Activated CD8-positive, alpha-beta memory T cell treated with anti-CD3 and anti-CD28 coated beads, Interleukin-2, amount 50 U/mL, for 24 hours (primary cell): ENCODE measurements at regions not wholly inside any gene's neighbourhood (a gene's known extent, or its start where the extent isn't known, plus 50 kb on each side); places are given as distances from the start of the nearest gene placed in this dataset.
"Not testable (repeated sequence)": the region's sequence is repeated elsewhere in the genome, so short reads cannot be mapped to it uniquely, and the experiment has no call there.

Source experiments
- DNase-seq: peaks from one replicate; pipeline ENCODE4 v3.0.0-alpha.2; 2020; ENCODE audit errors: extremely low read depth

- DNase-seq: no peak
Observed at GRCh38 chr1:185681034-185681633, 53.1 kb upstream of the HMCN1 start.

GRCh38 chr1:185680453-185680852 is 53.7 kb upstream of the HMCN1 start:
- no peak for DNase-seq

GRCh38 chr1:185679220-185679619 is 55.0 kb upstream of the HMCN1 start:
- DNase-seq: no peak

- no peak for DNase-seq
Observed at GRCh38 chr1:185676969-185677368, 57.2 kb upstream of the HMCN1 start.

GRCh38 chr1:185674201-185674600 is 60.0 kb upstream of the HMCN1 start:
- no peak for DNase-seq

- no peak for DNase-seq
Observed at GRCh38 chr1:185672719-185673360, 61.4 kb upstream of the HMCN1 start.

GRCh38 chr1:185670187-185670627 is 64.0 kb upstream of the HMCN1 start:
- DNase-seq: no peak

GRCh38 chr1:185668013-185668412 is 66.2 kb upstream of the HMCN1 start:
- DNase-seq: no peak

GRCh38 chr1:185666582-185666981 is 67.6 kb upstream of the HMCN1 start:
- DNase-seq: no peak

- no peak for DNase-seq
Observed at GRCh38 chr1:185663771-185664296, 70.4 kb upstream of the HMCN1 start.

GRCh38 chr1:185663332-185663731 is 70.9 kb upstream of the HMCN1 start:
- DNase-seq: no peak

- no peak for DNase-seq
Observed at GRCh38 chr1:185661971-185662370, 72.2 kb upstream of the HMCN1 start.

- DNase-seq: no peak
Observed at GRCh38 chr1:185656663-185657062, 77.5 kb upstream of the HMCN1 start.

- no peak for DNase-seq
Observed at GRCh38 chr1:185654952-185655314, 79.3 kb upstream of the HMCN1 start.

GRCh38 chr1:185654199-185654951 is 79.8 kb upstream of the HMCN1 start:
- DNase-seq: no peak

- no peak for DNase-seq
Observed at GRCh38 chr1:185653615-185654014, 80.6 kb upstream of the HMCN1 start.

GRCh38 chr1:185652348-185652747 is 81.8 kb upstream of the HMCN1 start:
- no peak for DNase-seq

- DNase-seq: no peak
Observed at GRCh38 chr1:185650602-185651230, 83.5 kb upstream of the HMCN1 start.

GRCh38 chr1:185648858-185649589 is 85.2 kb upstream of the HMCN1 start:
- DNase-seq: no peak

GRCh38 chr1:185647597-185648267 is 86.5 kb upstream of the HMCN1 start:
- not testable (repeated sequence) for DNase-seq

GRCh38 chr1:185646202-185646683 is 87.9 kb upstream of the HMCN1 start:
- no peak for DNase-seq
